AG20443 (cell line): ENCODE measurements at regions not wholly inside any gene's neighbourhood (a gene's known extent, or its start where the extent isn't known, plus 50 kb on each side); places are given as distances from the start of the nearest gene placed in this dataset.

Experiments used
- DNase-seq: peaks from one replicate; pipeline ENCODE4 v3.0.0; 2012; ENCODE audit warnings: low spot score, mixed read lengths

GRCh38 chr14:75370416-75371205, 57.2 kb upstream of the JDP2 start:
- no peak for DNase-seq

- DNase-seq, result no peak
These were observed 56.5 kb upstream of the JDP2 start for GRCh38 chr14:75371297-75371696.

- no peak for DNase-seq
These were observed 55.6 kb upstream of the JDP2 start for GRCh38 chr14:75372260-75372659.

- DNase-seq, result no peak
These were observed 54.7 kb upstream of the JDP2 start for GRCh38 chr14:75373133-75373532.

- DNase-seq, result no peak
These were observed 54.2 kb upstream of the JDP2 start for GRCh38 chr14:75373616-75374015.

- no peak for DNase-seq
These were observed 52.9 kb upstream of the JDP2 start for GRCh38 chr14:75374911-75375310.

DNA sequence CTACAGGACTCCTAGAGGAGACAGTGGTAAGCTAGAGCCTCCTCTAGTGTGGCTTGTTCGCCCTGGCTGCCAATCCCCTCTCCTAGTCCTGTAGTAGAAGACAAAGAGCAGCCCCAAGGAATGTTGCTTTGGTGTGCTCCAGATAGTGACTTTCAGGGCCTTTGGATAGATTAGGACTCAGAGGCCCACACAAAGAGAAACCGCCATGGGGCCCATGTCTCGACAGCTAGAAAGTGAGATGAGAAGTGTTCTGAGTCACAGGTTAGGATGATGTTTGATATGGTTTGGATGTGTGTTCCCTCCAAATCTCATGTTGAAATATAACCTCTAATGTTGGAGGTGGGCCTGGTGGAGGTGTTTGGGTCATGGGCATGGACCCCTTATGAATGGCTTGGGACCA, 51.8 kb upstream of the JDP2 start:
- no peak for DNase-seq
